ENCODE measurements at regions not wholly inside any gene's neighbourhood (a gene's known extent, or its start where the extent isn't known, plus 50 kb on each side); places are given as distances from the start of the nearest gene placed in this dataset.

- TF ChIP-seq POLR2A (IDR thresholded peaks at IDR 0.05) = no peak
- TF ChIP-seq, protein P1, sequence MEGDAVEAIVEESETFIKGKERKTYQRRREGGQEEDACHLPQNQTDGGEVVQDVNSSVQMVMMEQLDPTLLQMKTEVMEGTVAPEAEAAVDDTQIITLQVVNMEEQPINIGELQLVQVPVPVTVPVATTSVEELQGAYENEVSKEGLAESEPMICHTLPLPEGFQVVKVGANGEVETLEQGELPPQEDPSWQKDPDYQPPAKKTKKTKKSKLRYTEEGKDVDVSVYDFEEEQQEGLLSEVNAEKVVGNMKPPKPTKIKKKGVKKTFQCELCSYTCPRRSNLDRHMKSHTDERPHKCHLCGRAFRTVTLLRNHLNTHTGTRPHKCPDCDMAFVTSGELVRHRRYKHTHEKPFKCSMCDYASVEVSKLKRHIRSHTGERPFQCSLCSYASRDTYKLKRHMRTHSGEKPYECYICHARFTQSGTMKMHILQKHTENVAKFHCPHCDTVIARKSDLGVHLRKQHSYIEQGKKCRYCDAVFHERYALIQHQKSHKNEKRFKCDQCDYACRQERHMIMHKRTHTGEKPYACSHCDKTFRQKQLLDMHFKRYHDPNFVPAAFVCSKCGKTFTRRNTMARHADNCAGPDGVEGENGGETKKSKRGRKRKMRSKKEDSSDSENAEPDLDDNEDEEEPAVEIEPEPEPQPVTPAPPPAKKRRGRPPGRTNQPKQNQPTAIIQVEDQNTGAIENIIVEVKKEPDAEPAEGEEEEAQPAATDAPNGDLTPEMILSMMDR (IDR thresholded peaks at IDR 0.05) = no peak
Observed at GRCh38 chr1:222071387-222071786, 329.5 kb upstream of the DUSP10 start.

Data from prostate gland (tissue), 2 donors.